ENCODE measurements at regions not wholly inside any gene's neighbourhood (a gene's known extent, or its start where the extent isn't known, plus 50 kb on each side); places are given as distances from the start of the nearest gene placed in this dataset.

GRCh38 chr4:27315625-27316024 lies 455.0 kb downstream of the STIM2 start:
- H3K4me1 ChIP-seq (ENCODE audit: control insufficient read depth in 1 of 2, insufficient read depth in 2 of 2, low read length in 2 of 2), result peaks cover 0 to 2% of the 10 kb centered on the region in 2 donors
- ATAC-seq (ENCODE audit: low FRiP score), result no peak
- no peak overlapping the region for H3K4me3 ChIP-seq (ENCODE audit: low read length in 2 of 2)
- H3K27ac ChIP-seq (ENCODE audit: low read depth in 1 of 2, low read length in 2 of 2), result no peak overlapping the region
- DNase-seq, result no peak
- no peaks in the 10 kb centered on the region for H3K27me3 ChIP-seq (ENCODE audit: control insufficient read depth in 1 of 2, insufficient read depth in 2 of 2, low read length in 1 of 2)
- H3K36me3 ChIP-seq (ENCODE audit: control insufficient read depth in 1 of 2, insufficient read depth in 2 of 2, low read length in 1 of 2), result no peaks in the 10 kb centered on the region
- no peaks in the 10 kb centered on the region for H3K9me3 ChIP-seq (ENCODE audit: control insufficient read depth, low read length)
- intact Hi-C loops (cut with DNase I), result loop anchor here in 1 of 2 donors (5.0 kb wide), 1 partner anchor 138 kb away; no protein-coding TSS in a partner anchor

GRCh38 chr4:27316176-27316575 lies 455.5 kb downstream of the STIM2 start:
- 70 to 97% methylated on average over 4 of the region's 4 CpGs for WGBS, 2 donors
- Histone ChIP-seq H3K36me3 (ENCODE audit: control insufficient read depth in 1 of 2, insufficient read depth in 2 of 2, low read length in 1 of 2) (no peaks in the 10 kb centered on the region), H3K27me3 (ENCODE audit: control insufficient read depth in 1 of 2, insufficient read depth in 2 of 2, low read length in 1 of 2) (no peaks in the 10 kb centered on the region), H3K27ac (ENCODE audit: low read depth in 1 of 2, low read length in 2 of 2) (no peak overlapping the region), H3K4me1 (ENCODE audit: control insufficient read depth in 1 of 2, insufficient read depth in 2 of 2, low read length in 2 of 2) (peaks cover 0 to 2% of the 10 kb centered on the region in 2 donors), H3K9me3 (ENCODE audit: control insufficient read depth, low read length) (no peaks in the 10 kb centered on the region), H3K4me3 (ENCODE audit: low read length in 2 of 2) (no peak overlapping the region)
- intact Hi-C loops (cut with DNase I), result loop anchor here in 1 of 2 donors (5.0 kb wide), 1 partner anchor 139 kb away; no protein-coding TSS in a partner anchor
- ATAC-seq (ENCODE audit: low FRiP score), result no peak
- DNase-seq, result no peak

DNA sequence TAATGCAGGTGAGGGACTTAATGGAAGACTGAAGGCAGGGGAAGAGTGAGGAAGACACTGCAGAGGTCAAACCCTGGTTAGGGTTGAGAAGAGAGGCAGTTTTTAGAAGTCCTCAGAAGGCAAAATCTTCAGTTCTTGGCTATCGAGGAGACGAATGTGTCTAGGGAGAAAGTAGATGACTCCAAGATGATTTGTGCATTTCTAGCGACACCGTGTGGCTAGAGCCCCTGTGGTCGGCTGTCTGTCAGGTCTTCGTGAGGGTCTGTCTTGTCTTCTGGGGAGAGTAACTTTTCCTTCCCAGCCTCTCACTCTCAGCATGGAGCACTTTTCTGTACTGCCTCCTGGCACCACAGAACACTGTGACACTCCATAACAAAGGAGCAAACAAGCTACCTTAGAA lies 458.1 kb downstream of the STIM2 start:
- Histone ChIP-seq H3K36me3 (ENCODE audit: control insufficient read depth in 1 of 2, insufficient read depth in 2 of 2, low read length in 1 of 2) (no peaks in the 10 kb centered on the region), H3K9me3 (ENCODE audit: control insufficient read depth, low read length) (no peaks in the 10 kb centered on the region), H3K4me1 (ENCODE audit: control insufficient read depth in 1 of 2, insufficient read depth in 2 of 2, low read length in 2 of 2) (peaks cover 0 to 2% of the 10 kb centered on the region in 2 donors), H3K27me3 (ENCODE audit: control insufficient read depth in 1 of 2, insufficient read depth in 2 of 2, low read length in 1 of 2) (no peaks in the 10 kb centered on the region), H3K27ac (ENCODE audit: low read depth in 1 of 2, low read length in 2 of 2) (no peak overlapping the region), H3K4me3 (ENCODE audit: low read length in 2 of 2) (no peak overlapping the region)
- DNase-seq (no peak), ATAC-seq (ENCODE audit: low FRiP score) (peak; percentile 62)
- intact Hi-C loops (cut with DNase I), result loop anchor here (2.0 to 5.0 kb wide), 2 partner anchors 141 to 142 kb away; no protein-coding TSS in a partner anchor
- 8 to 10% methylated on average over 6 of the region's 6 CpGs for WGBS, 2 donors

GRCh38 chr4:27326991-27327390 lies 466.4 kb downstream of the STIM2 start:
- ATAC-seq (ENCODE audit: low FRiP score), result no peak
- no peak for DNase-seq
- Histone ChIP-seq H3K27ac (ENCODE audit: low read depth in 1 of 2, low read length in 2 of 2) (no peak overlapping the region), H3K36me3 (ENCODE audit: control insufficient read depth in 1 of 2, insufficient read depth in 2 of 2, low read length in 1 of 2) (no peaks in the 10 kb centered on the region), H3K9me3 (ENCODE audit: control insufficient read depth, low read length) (peaks cover 4% of the 10 kb centered on the region), H3K4me3 (ENCODE audit: low read length in 2 of 2) (no peak overlapping the region), H3K4me1 (ENCODE audit: control insufficient read depth in 1 of 2, insufficient read depth in 2 of 2, low read length in 2 of 2) (no peaks in the 10 kb centered on the region), H3K27me3 (ENCODE audit: control insufficient read depth in 1 of 2, insufficient read depth in 2 of 2, low read length in 1 of 2) (no peaks in the 10 kb centered on the region)
- WGBS, 2 donors, result 64 to 67% methylated on average over 6 of the region's 6 CpGs
- intact Hi-C loops (cut with DNase I), result no loop called here

DNA sequence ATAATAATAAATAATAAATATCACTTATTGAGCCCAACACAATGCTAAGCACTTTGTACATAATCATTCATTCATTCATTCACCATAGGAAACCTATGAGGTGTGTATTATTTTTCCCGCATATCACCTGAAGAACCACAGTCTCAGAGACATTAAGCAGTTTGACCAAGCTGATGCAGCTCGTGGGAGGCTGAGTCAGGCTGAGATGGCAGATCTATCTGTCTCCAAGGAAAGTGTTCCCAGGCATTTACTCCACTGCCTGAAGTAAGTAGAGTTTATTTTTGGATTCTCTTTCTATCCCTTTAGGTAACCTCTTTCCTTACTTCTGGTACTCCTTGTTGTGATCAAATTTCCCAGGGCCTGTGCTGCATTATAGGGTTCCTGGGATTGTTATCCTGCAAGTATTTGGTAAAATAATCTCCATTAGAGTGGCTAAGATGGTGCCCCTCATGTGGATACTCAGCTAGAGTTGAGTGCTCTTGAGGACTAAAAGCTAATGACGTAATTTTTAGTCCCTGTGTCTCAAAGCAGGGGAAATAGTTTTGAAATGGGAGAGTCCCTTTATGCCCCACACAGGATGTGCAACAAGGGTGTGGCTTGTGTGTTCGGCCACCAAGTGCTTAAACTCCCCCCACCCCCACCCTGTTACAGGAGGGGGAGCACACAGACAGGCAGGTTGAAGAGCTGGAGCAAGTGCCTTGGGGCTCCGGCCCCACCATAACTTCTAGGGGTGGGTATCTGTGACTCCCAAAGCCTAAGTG lies 467.0 kb downstream of the STIM2 start:
- DNase-seq (no peak), ATAC-seq (ENCODE audit: low FRiP score) (no peak)
- Histone ChIP-seq H3K27ac (ENCODE audit: low read depth in 1 of 2, low read length in 2 of 2) (no peak overlapping the region), H3K27me3 (ENCODE audit: control insufficient read depth in 1 of 2, insufficient read depth in 2 of 2, low read length in 1 of 2) (no peaks in the 10 kb centered on the region), H3K4me3 (ENCODE audit: low read length in 2 of 2) (no peak overlapping the region), H3K4me1 (ENCODE audit: control insufficient read depth in 1 of 2, insufficient read depth in 2 of 2, low read length in 2 of 2) (no peaks in the 10 kb centered on the region), H3K9me3 (ENCODE audit: control insufficient read depth, low read length) (peaks cover 4% of the 10 kb centered on the region), H3K36me3 (ENCODE audit: control insufficient read depth in 1 of 2, insufficient read depth in 2 of 2, low read length in 1 of 2) (no peaks in the 10 kb centered on the region)
- 79 to 87% methylated on average over 5 of the region's 5 CpGs for WGBS, 2 donors
- intact Hi-C loops (cut with DNase I), result no loop called here

- no peaks in the 10 kb centered on the region for H3K4me1 ChIP-seq (ENCODE audit: control insufficient read depth in 1 of 2, insufficient read depth in 2 of 2, low read length in 2 of 2)
- no peak for ATAC-seq (ENCODE audit: low FRiP score)
- no peak overlapping the region for H3K27ac ChIP-seq (ENCODE audit: low read depth in 1 of 2, low read length in 2 of 2)
- H3K9me3 ChIP-seq (ENCODE audit: control insufficient read depth, low read length), result peaks cover 3% of the 10 kb centered on the region
- no peaks in the 10 kb centered on the region for H3K27me3 ChIP-seq (ENCODE audit: control insufficient read depth in 1 of 2, insufficient read depth in 2 of 2, low read length in 1 of 2)
- no peak for DNase-seq
- intact Hi-C loops (cut with DNase I), result no loop called here
- H3K36me3 ChIP-seq (ENCODE audit: control insufficient read depth in 1 of 2, insufficient read depth in 2 of 2, low read length in 1 of 2), result no peaks in the 10 kb centered on the region
- WGBS, 2 donors, result 84 to 88% methylated on average over 3 of the region's 3 CpGs
- no peak overlapping the region for H3K4me3 ChIP-seq (ENCODE audit: low read length in 2 of 2)
These were observed 477.9 kb downstream of the STIM2 start for GRCh38 chr4:27338530-27338929.

- ATAC-seq (ENCODE audit: low FRiP score) (no peak), DNase-seq (no peak)
- intact Hi-C loops (cut with DNase I), result no loop called here
- Histone ChIP-seq H3K4me1 (ENCODE audit: control insufficient read depth in 1 of 2, insufficient read depth in 2 of 2, low read length in 2 of 2) (no peaks in the 10 kb centered on the region), H3K4me3 (ENCODE audit: low read length in 2 of 2) (no peak overlapping the region), H3K27me3 (ENCODE audit: control insufficient read depth in 1 of 2, insufficient read depth in 2 of 2, low read length in 1 of 2) (no peaks in the 10 kb centered on the region), H3K36me3 (ENCODE audit: control insufficient read depth in 1 of 2, insufficient read depth in 2 of 2, low read length in 1 of 2) (no peaks in the 10 kb centered on the region), H3K9me3 (ENCODE audit: control insufficient read depth, low read length) (no peaks in the 10 kb centered on the region), H3K27ac (ENCODE audit: low read depth in 1 of 2, low read length in 2 of 2) (no peak overlapping the region)
- 38 to 43% methylated on average over 3 of the region's 3 CpGs for WGBS, 2 donors
These were observed 482.8 kb downstream of the STIM2 start for GRCh38 chr4:27343411-27343810.

GRCh38 chr4:27350161-27350560 lies 489.5 kb downstream of the STIM2 start:
- H3K4me3 ChIP-seq (ENCODE audit: low read length in 2 of 2), result no peak overlapping the region
- WGBS, 2 donors, result 81 to 88% methylated on average over 3 of the region's 3 CpGs
- H3K9me3 ChIP-seq (ENCODE audit: control insufficient read depth, low read length), result peaks cover 5% of the 10 kb centered on the region
- intact Hi-C loops (cut with DNase I), result no loop called here
- H3K27me3 ChIP-seq (ENCODE audit: control insufficient read depth in 1 of 2, insufficient read depth in 2 of 2, low read length in 1 of 2), result no peaks in the 10 kb centered on the region
- H3K27ac ChIP-seq (ENCODE audit: low read depth in 1 of 2, low read length in 2 of 2), result no peak overlapping the region
- DNase-seq, result no peak
- no peaks in the 10 kb centered on the region for H3K4me1 ChIP-seq (ENCODE audit: control insufficient read depth in 1 of 2, insufficient read depth in 2 of 2, low read length in 2 of 2)
- H3K36me3 ChIP-seq (ENCODE audit: control insufficient read depth in 1 of 2, insufficient read depth in 2 of 2, low read length in 1 of 2), result no peaks in the 10 kb centered on the region
- no peak for ATAC-seq (ENCODE audit: low FRiP score)

DNA sequence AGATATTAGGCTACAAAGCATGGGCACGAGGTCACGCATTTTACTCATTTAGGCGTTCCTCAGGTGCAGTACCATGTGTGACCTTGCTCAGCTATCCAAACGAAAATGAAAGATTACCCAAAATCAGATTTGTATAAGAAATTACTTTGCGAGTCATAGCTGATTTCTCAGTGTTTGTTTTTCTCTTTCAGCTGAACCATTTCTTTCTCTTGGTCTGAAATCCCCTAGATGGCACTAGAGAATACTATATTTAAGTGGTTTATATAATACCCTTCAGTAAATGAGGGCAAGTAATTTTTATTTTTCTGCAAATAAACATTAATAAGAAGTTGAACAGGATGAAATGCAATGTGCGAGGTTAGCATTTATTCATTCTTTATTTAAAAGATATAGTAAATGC lies 496.6 kb downstream of the STIM2 start:
- intact Hi-C loops (cut with DNase I), result no loop called here

More for the DNA sequence above, 496.6 kb downstream of the STIM2 start:
- Histone ChIP-seq H3K9me3 (ENCODE audit: control insufficient read depth, low read length) (peaks cover 3% of the 10 kb centered on the region), H3K36me3 (ENCODE audit: control insufficient read depth in 1 of 2, insufficient read depth in 2 of 2, low read length in 1 of 2) (no peaks in the 10 kb centered on the region), H3K4me1 (ENCODE audit: control insufficient read depth in 1 of 2, insufficient read depth in 2 of 2, low read length in 2 of 2) (no peaks in the 10 kb centered on the region), H3K27me3 (ENCODE audit: control insufficient read depth in 1 of 2, insufficient read depth in 2 of 2, low read length in 1 of 2) (no peaks in the 10 kb centered on the region), H3K4me3 (ENCODE audit: low read length in 2 of 2) (no peak overlapping the region), H3K27ac (ENCODE audit: low read depth in 1 of 2, low read length in 2 of 2) (no peak overlapping the region)
- DNase-seq (no peak), ATAC-seq (ENCODE audit: low FRiP score) (no peak)
- 36 to 39% methylated on average over 6 of the region's 6 CpGs for WGBS, 2 donors
